ENCODE measurements at regions not wholly inside any gene's neighbourhood (a gene's known extent, or its start where the extent isn't known, plus 50 kb on each side); places are given as distances from the start of the nearest gene placed in this dataset.

GRCh38 chr6:56693246-56693607 lies 50.5 kb upstream of the DST start:
- Mint-ChIP-seq H3K27ac (no peak overlapping the region), H3K4me3 (no peak overlapping the region), H3K9me3 (ENCODE audit: insufficient read depth) (peaks cover 2% of the 10 kb centered on the region), H3K4me1 (no peaks in the 10 kb centered on the region), H3K27me3 (peaks cover 3% of the 10 kb centered on the region)
- H3K9me3 ChIP-seq (ENCODE audit: control extremely low read depth in 1 of 3, control insufficient read depth in 2 of 3, insufficient read depth in 1 of 3, low read length in 2 of 3): no peaks in the 10 kb centered on the region
- H4K20me1 ChIP-seq (ENCODE audit: control insufficient read depth, insufficient read depth, low read length, poor library complexity, severe bottlenecking): no peaks in the 10 kb centered on the region
- no peak overlapping the region for H3K27ac ChIP-seq (ENCODE audit: low read length in 2 of 2)
- no peak overlapping the region for H3K4me3 ChIP-seq (ENCODE audit: control extremely low read depth in 1 of 5, extremely low read depth in 1 of 5, insufficient read depth in 1 of 5, low read depth in 2 of 5, low read length in 4 of 5)
- DNase-seq: no peak
- H3K36me3 ChIP-seq (replicated peaks in 1 of 2; ENCODE audit: control extremely low read depth in 1 of 2, control insufficient read depth in 1 of 2, extremely low read depth in 1 of 2, insufficient read depth in 2 of 2, low read length in 1 of 2): no peaks in the 10 kb centered on the region
- no peak overlapping the region for H3K4me2 ChIP-seq (replicated peaks; ENCODE audit: low read depth, low read length, poor library complexity, severe bottlenecking)
- TF ChIP-seq CTCF (IDR thresholded peaks at IDR 0.05) (no peak), EZH2 (IDR thresholded peaks at IDR 0.05; ENCODE audit: borderline replicate concordance, insufficient read depth, low read depth, low read length, poor library complexity, severe bottlenecking) (no peak)
- no peak overlapping the region for H3K9ac ChIP-seq (ENCODE audit: low read length)
- no peak overlapping the region for H2AFZ ChIP-seq (ENCODE audit: insufficient read depth, low read depth, low read length, poor library complexity, severe bottlenecking)
- no peaks in the 10 kb centered on the region for H3K27me3 ChIP-seq (replicated peaks in 1 of 4; ENCODE audit: control extremely low read depth in 1 of 4, control insufficient read depth in 3 of 4, insufficient read depth in 4 of 4, low read length in 3 of 4)
- ATAC-seq (ENCODE audit: low read depth): no peak
- no peaks in the 10 kb centered on the region for H3K79me2 ChIP-seq (ENCODE audit: control insufficient read depth, insufficient read depth, low read length)
- CTCF ChIA-PET: no interaction called here
- 93% methylated on average over 3 of the region's 5 CpGs for WGBS (ENCODE audit: insufficient coverage)
- intact Hi-C loops (cut with micrococcal nuclease): no loop called here
- no peaks in the 10 kb centered on the region for H3K4me1 ChIP-seq (ENCODE audit: control insufficient read depth in 2 of 2, insufficient read depth in 2 of 2, low read length in 2 of 2)
- POLR2A ChIA-PET: no interaction called here

DNA sequence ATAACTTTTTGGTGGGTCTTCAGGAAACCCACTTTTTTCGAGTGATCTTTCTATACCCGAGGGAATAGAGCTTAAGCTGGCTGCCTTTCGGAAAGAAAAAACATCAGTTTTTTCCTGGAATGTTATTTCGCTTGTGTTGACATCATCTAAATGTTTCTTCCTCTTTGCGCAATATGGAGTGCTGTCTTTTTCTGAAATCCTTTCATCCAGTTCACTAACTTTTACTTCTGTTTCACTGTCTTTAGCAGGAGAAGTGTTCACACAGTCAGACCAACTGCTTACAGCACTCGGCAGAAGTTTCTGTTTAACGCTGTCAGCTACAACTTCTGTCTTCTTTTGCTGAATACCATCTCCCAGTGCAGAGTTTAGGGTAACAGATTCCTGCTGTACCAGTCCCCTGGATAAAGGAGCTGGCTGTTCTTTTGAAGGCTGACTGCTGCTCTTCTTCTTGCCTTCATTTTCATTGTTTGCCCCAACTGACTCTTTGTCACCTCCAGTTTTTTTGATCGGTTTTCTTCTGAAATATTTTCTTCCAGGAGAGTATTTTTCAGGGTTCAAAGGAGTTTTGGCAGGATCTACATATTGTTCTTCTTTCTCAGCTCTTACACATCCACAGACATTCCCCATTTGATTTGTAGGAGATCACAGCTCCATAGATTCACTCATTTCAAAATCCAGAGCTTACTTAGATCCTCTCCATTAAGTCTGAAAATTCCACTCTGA lies 50.0 kb upstream of the DST start:
- Histone ChIP-seq H2AFZ (ENCODE audit: insufficient read depth, low read depth, low read length, poor library complexity, severe bottlenecking) (no peak overlapping the region), H3K27me3 (replicated peaks in 1 of 4; ENCODE audit: control extremely low read depth in 1 of 4, control insufficient read depth in 3 of 4, insufficient read depth in 4 of 4, low read length in 3 of 4) (no peaks in the 10 kb centered on the region), H3K79me2 (ENCODE audit: control insufficient read depth, insufficient read depth, low read length) (no peaks in the 10 kb centered on the region), H3K4me2 (replicated peaks; ENCODE audit: low read depth, low read length, poor library complexity, severe bottlenecking) (no peak overlapping the region), H3K27ac (ENCODE audit: low read length in 2 of 2) (no peak overlapping the region), H3K9ac (ENCODE audit: low read length) (no peak overlapping the region), H3K4me1 (ENCODE audit: control insufficient read depth in 2 of 2, insufficient read depth in 2 of 2, low read length in 2 of 2) (no peaks in the 10 kb centered on the region), H3K9me3 (ENCODE audit: control extremely low read depth in 1 of 3, control insufficient read depth in 2 of 3, insufficient read depth in 1 of 3, low read length in 2 of 3) (no peaks in the 10 kb centered on the region), H3K36me3 (replicated peaks in 1 of 2; ENCODE audit: control extremely low read depth in 1 of 2, control insufficient read depth in 1 of 2, extremely low read depth in 1 of 2, insufficient read depth in 2 of 2, low read length in 1 of 2) (no peaks in the 10 kb centered on the region), H3K4me3 (ENCODE audit: control extremely low read depth in 1 of 5, extremely low read depth in 1 of 5, insufficient read depth in 1 of 5, low read depth in 2 of 5, low read length in 4 of 5) (no peak overlapping the region), H4K20me1 (ENCODE audit: control insufficient read depth, insufficient read depth, low read length, poor library complexity, severe bottlenecking) (no peaks in the 10 kb centered on the region)
- Mint-ChIP-seq H3K27ac (no peak overlapping the region), H3K4me3 (no peak overlapping the region), H3K27me3 (peaks cover 3% of the 10 kb centered on the region), H3K9me3 (ENCODE audit: insufficient read depth) (peaks cover 2% of the 10 kb centered on the region), H3K4me1 (no peaks in the 10 kb centered on the region)
- ChIA-PET CTCF (no interaction called here), POLR2A (no interaction called here)
- 92% methylated on average over 7 of the region's 8 CpGs for WGBS (ENCODE audit: insufficient coverage)
- TF ChIP-seq CTCF (IDR thresholded peaks at IDR 0.05) (no peak), EZH2 (IDR thresholded peaks at IDR 0.05; ENCODE audit: borderline replicate concordance, insufficient read depth, low read depth, low read length, poor library complexity, severe bottlenecking) (no peak)
- intact Hi-C loops (cut with micrococcal nuclease): no loop called here
- DNase-seq (no peak), ATAC-seq (ENCODE audit: low read depth) (no peak)

Measured in B cell (primary cell).